ENCODE measurements at regions not wholly inside any gene's neighbourhood (a gene's known extent, or its start where the extent isn't known, plus 50 kb on each side); places are given as distances from the start of the nearest gene placed in this dataset.

DNA sequence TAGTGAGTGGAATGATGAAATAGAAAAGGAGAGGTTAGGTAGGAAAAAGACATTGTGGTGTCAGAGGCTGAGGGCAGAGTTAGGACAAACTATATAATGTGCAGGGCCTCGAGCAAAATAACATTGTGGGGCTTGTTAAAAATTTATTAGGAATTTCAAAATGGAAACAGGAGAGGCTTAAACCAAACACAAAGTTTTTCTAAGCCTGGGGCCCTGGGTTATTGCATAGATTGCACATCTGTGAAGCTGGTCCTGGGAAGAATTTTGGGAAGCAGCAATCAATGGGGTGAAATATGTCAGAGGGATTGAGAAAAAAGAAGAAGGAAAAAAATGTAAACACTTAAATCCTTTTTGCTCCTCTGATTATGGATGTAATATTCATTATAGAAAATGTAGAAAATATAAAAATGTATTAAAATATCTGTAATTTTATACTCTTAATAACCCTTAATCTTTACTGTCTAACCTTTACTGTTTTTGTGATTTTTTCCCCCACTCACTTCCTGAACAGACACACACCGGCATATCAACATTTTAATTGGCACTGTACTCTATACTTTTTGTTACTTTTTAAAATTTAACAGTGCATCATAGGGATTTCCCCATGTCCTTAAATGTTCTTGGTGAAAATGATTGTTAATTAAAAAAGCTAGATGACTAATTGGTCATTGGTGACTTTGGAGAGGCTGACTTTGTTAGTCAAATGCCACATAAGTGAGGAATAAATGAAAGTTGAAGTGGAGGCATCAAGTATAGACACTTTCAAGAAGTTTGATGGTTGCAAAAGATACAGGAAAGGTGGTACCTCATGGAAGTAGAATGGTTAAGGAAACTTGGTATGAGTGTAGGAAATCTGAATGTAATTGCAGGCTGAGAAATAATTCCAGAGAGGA lies 183.4 kb downstream of the NFKBIZ start:
- no peaks in the 10 kb centered on the region for H3K9me3 ChIP-seq (ENCODE audit: control insufficient read depth, insufficient read depth, low read depth, low read length)
- H3K36me3 ChIP-seq (ENCODE audit: control insufficient read depth, insufficient read depth, low read length) = no peaks in the 10 kb centered on the region
- H3K4me1 ChIP-seq (ENCODE audit: control insufficient read depth, extremely low read depth, insufficient read depth, low read length) = no peaks in the 10 kb centered on the region
- no peak for DNase-seq (ENCODE audit: low read depth in 2 of 2)
- no peak overlapping the region for H3K4me3 ChIP-seq (replicated peaks in 1 of 4; ENCODE audit: control extremely low read depth in 1 of 4, insufficient read depth in 1 of 4, low read depth in 3 of 4, low read length in 4 of 4)
- no peaks in the 10 kb centered on the region for H3K79me2 ChIP-seq (ENCODE audit: control insufficient read depth, insufficient read depth, low read length)
- no peak overlapping the region for H2AFZ ChIP-seq (ENCODE audit: low read length)
- H3K9ac ChIP-seq (ENCODE audit: insufficient read depth, low read length) = no peak overlapping the region
- H4K20me1 ChIP-seq (ENCODE audit: control insufficient read depth, extremely low read depth, insufficient read depth, low read length) = no peaks in the 10 kb centered on the region
- H3K4me2 ChIP-seq (ENCODE audit: extremely low read depth, insufficient read depth, low read length) = no peak overlapping the region
- no peak overlapping the region for H3K27ac ChIP-seq (ENCODE audit: insufficient read depth, low read length)
- no peak for TF ChIP-seq EZH2 (IDR thresholded peaks at IDR 0.05; ENCODE audit: low read length, missing control alignments)
- TF ChIP-seq, protein P1, sequence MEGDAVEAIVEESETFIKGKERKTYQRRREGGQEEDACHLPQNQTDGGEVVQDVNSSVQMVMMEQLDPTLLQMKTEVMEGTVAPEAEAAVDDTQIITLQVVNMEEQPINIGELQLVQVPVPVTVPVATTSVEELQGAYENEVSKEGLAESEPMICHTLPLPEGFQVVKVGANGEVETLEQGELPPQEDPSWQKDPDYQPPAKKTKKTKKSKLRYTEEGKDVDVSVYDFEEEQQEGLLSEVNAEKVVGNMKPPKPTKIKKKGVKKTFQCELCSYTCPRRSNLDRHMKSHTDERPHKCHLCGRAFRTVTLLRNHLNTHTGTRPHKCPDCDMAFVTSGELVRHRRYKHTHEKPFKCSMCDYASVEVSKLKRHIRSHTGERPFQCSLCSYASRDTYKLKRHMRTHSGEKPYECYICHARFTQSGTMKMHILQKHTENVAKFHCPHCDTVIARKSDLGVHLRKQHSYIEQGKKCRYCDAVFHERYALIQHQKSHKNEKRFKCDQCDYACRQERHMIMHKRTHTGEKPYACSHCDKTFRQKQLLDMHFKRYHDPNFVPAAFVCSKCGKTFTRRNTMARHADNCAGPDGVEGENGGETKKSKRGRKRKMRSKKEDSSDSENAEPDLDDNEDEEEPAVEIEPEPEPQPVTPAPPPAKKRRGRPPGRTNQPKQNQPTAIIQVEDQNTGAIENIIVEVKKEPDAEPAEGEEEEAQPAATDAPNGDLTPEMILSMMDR (conservative IDR thresholded peaks at IDR 0.05 in 1 of 2, IDR thresholded peaks at IDR 0.05 in 1 of 2; ENCODE audit: low read depth in 1 of 2, low read length in 2 of 2) = no peak
- H3K27me3 ChIP-seq (ENCODE audit: control insufficient read depth, insufficient read depth, low read length) = no peaks in the 10 kb centered on the region

DNA sequence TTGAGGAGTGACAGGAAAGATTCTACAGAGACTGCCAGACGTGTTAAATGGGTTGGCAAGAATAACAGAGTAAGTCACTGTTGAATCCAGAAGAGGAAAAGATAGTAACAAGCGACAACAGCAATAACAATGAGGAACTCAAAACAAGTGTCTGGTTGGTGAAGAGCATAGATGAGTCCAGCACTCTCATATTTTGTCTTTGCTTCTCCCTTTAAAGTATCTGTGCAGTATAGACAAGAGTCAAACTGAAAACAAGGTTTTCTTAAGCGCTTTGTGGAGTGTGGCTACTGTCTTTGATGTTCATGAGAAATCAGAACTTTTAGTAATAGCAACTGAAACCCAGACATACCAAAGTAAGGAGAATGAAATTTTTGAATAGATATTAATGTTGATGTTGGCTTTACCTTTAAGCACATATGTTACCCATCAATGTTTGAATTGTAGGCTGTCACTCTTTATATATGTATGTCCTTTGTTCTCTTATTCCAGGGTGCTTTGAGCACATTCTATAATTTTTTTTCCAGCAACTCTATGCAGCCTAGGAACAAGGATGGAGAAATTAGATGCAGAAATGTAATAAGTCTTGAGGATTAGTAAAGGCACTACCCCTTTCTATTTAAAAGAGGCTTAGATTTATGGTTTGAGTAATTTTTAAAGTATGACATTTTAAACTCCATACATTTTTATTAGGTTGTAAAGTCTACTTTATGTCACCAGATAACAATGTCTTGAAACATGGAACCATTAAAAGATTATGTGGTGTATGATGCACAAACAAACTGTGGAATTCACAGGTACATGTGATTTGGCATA lies 185.5 kb downstream of the NFKBIZ start:
- Histone ChIP-seq H3K9ac (ENCODE audit: insufficient read depth, low read length) (no peak overlapping the region), H3K4me1 (ENCODE audit: control insufficient read depth, extremely low read depth, insufficient read depth, low read length) (no peaks in the 10 kb centered on the region), H3K27me3 (ENCODE audit: control insufficient read depth, insufficient read depth, low read length) (no peaks in the 10 kb centered on the region), H3K36me3 (ENCODE audit: control insufficient read depth, insufficient read depth, low read length) (no peaks in the 10 kb centered on the region), H3K4me2 (ENCODE audit: extremely low read depth, insufficient read depth, low read length) (no peak overlapping the region), H3K9me3 (ENCODE audit: control insufficient read depth, insufficient read depth, low read depth, low read length) (no peaks in the 10 kb centered on the region), H4K20me1 (ENCODE audit: control insufficient read depth, extremely low read depth, insufficient read depth, low read length) (no peaks in the 10 kb centered on the region), H2AFZ (ENCODE audit: low read length) (no peak overlapping the region), H3K4me3 (replicated peaks in 1 of 4; ENCODE audit: control extremely low read depth in 1 of 4, insufficient read depth in 1 of 4, low read depth in 3 of 4, low read length in 4 of 4) (no peak overlapping the region), H3K27ac (ENCODE audit: insufficient read depth, low read length) (no peak overlapping the region), H3K79me2 (ENCODE audit: control insufficient read depth, insufficient read depth, low read length) (no peaks in the 10 kb centered on the region)
- TF ChIP-seq EZH2 (IDR thresholded peaks at IDR 0.05; ENCODE audit: low read length, missing control alignments) = no peak
- TF ChIP-seq, protein P1 (conservative IDR thresholded peaks at IDR 0.05 in 1 of 2, IDR thresholded peaks at IDR 0.05 in 1 of 2; ENCODE audit: low read depth in 1 of 2, low read length in 2 of 2) = no peak
- DNase-seq (ENCODE audit: low read depth in 2 of 2) = no peak

DNA sequence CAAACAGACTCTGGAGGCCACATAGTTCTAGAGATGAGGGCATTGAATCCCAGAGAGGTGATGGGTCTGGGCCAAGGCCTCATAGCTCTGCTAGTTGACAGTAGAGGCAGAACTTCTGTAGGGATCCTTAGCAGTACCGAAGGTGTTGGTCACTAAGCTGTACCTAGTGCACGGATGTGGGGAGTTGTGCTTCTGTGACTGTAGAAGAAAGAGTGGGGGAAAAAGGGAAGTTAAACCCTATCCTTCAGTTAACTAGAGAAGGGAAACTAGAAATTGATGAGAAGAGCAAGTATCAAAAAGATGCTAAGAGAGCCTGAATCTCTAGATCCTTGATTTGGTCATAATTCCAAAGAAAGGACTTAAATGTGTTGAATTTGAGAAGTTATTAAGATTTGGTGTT lies 186.7 kb downstream of the NFKBIZ start:
- Histone ChIP-seq H3K79me2 (ENCODE audit: control insufficient read depth, insufficient read depth, low read length) (no peaks in the 10 kb centered on the region), H3K4me2 (ENCODE audit: extremely low read depth, insufficient read depth, low read length) (no peak overlapping the region), H3K9me3 (ENCODE audit: control insufficient read depth, insufficient read depth, low read depth, low read length) (no peaks in the 10 kb centered on the region), H3K9ac (ENCODE audit: insufficient read depth, low read length) (no peak overlapping the region), H3K4me1 (ENCODE audit: control insufficient read depth, extremely low read depth, insufficient read depth, low read length) (no peaks in the 10 kb centered on the region), H3K27ac (ENCODE audit: insufficient read depth, low read length) (no peak overlapping the region), H2AFZ (ENCODE audit: low read length) (no peak overlapping the region), H3K27me3 (ENCODE audit: control insufficient read depth, insufficient read depth, low read length) (no peaks in the 10 kb centered on the region), H3K36me3 (ENCODE audit: control insufficient read depth, insufficient read depth, low read length) (no peaks in the 10 kb centered on the region), H4K20me1 (ENCODE audit: control insufficient read depth, extremely low read depth, insufficient read depth, low read length) (no peaks in the 10 kb centered on the region), H3K4me3 (replicated peaks in 1 of 4; ENCODE audit: control extremely low read depth in 1 of 4, insufficient read depth in 1 of 4, low read depth in 3 of 4, low read length in 4 of 4) (no peak overlapping the region)
- no peak for DNase-seq (ENCODE audit: low read depth in 2 of 2)
- no peak for TF ChIP-seq EZH2 (IDR thresholded peaks at IDR 0.05; ENCODE audit: low read length, missing control alignments)
- TF ChIP-seq, protein P1 (conservative IDR thresholded peaks at IDR 0.05 in 1 of 2, IDR thresholded peaks at IDR 0.05 in 1 of 2; ENCODE audit: low read depth in 1 of 2, low read length in 2 of 2) = no peak

Measured in fibroblast of lung (primary cell).